Neural progenitor cell (in vitro differentiated cells): ENCODE measurements at regions not wholly inside any gene's neighbourhood (a gene's known extent, or its start where the extent isn't known, plus 50 kb on each side); places are given as distances from the start of the nearest gene placed in this dataset.

Experiments used
- EZH2 ChIP-seq: fragments of 200-600 bp; sonication (generic); IDR thresholded peaks from 2 replicates; pipeline ENCODE4 v1.6.1; 2017; ENCODE audit warnings: antibody characterized with exemption, mild to moderate bottlenecking, moderate library complexity
- EZH2phosphoT487 ChIP-seq: fragments of 200-600 bp; sonication (generic); IDR thresholded peaks from 2 replicates; pipeline ENCODE4 v1.6.1; 2017; ENCODE audit warnings: antibody characterized with exemption
- TF ChIP-seq, protein P1 (sequence below): fragments of 200-600 bp; sonication (generic); IDR thresholded peaks from 2 replicates; pipeline ENCODE4 v1.5.1; 2017; ENCODE audit warnings: antibody characterized with exemption, mild to moderate bottlenecking

DNA sequence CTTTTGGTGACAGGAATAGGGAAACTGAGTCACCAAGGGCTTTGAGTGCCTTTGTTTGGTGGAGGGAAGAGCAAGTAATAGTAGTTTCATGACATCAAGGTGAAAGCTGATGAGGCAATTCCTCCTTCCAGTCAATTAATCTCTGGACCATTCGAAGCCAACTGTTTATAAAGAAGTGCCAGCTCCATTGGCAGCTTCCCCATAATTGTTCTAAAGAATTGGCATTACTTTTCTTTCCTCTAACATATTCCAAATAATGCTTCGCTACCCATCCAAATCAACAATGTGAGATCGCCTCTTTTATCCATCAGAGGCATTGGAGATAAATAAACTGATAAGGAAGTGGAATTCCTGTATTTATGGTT lies 132.4 kb downstream of the NPR3 start:
- TF ChIP-seq, protein P1, sequence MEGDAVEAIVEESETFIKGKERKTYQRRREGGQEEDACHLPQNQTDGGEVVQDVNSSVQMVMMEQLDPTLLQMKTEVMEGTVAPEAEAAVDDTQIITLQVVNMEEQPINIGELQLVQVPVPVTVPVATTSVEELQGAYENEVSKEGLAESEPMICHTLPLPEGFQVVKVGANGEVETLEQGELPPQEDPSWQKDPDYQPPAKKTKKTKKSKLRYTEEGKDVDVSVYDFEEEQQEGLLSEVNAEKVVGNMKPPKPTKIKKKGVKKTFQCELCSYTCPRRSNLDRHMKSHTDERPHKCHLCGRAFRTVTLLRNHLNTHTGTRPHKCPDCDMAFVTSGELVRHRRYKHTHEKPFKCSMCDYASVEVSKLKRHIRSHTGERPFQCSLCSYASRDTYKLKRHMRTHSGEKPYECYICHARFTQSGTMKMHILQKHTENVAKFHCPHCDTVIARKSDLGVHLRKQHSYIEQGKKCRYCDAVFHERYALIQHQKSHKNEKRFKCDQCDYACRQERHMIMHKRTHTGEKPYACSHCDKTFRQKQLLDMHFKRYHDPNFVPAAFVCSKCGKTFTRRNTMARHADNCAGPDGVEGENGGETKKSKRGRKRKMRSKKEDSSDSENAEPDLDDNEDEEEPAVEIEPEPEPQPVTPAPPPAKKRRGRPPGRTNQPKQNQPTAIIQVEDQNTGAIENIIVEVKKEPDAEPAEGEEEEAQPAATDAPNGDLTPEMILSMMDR, result no peak
- TF ChIP-seq EZH2 (no peak), EZH2phosphoT487 (no peak)
